Ovary (tissue), 3 donors: ENCODE measurements at regions not wholly inside any gene's neighbourhood (a gene's known extent, or its start where the extent isn't known, plus 50 kb on each side); places are given as distances from the start of the nearest gene placed in this dataset.
"Not testable (repeated sequence)": the region's sequence is repeated elsewhere in the genome, so short reads cannot be mapped to it uniquely, and the experiment has no call there.

Experiments
- CTCF ChIP-seq, 3 donors: fragments of 450-650 bp in 2 of 3; fragments of 200-600 bp in 1 of 3; IDR thresholded peaks; one replicate each; pipeline versions ENCODE4 v1.5.1 to v1.8.0; 2016 to 2022; ENCODE audit warnings: antibody characterized with exemption in 3 of 3, mild to moderate bottlenecking in 1 of 3
- POLR2A ChIP-seq: fragments of 450-650 bp; IDR thresholded peaks from one replicate; pipeline ENCODE4 v1.6.1; 2017; ENCODE audit warnings: antibody characterized with exemption, mild to moderate bottlenecking, moderate library complexity
- donor health status: DM: no; HTN: no; CAD: no.

GRCh38 chr19:34617996-34618395, 59.0 kb downstream of the SCGB2B2 start:
- TF ChIP-seq CTCF (IDR thresholded peaks at IDR 0.05); POLR2A: not testable (repeated sequence)
